ENCODE measurements at regions not wholly inside any gene's neighbourhood (a gene's known extent, or its start where the extent isn't known, plus 50 kb on each side); places are given as distances from the start of the nearest gene placed in this dataset.
"Not testable (repeated sequence)": the region's sequence is repeated elsewhere in the genome, so short reads cannot be mapped to it uniquely, and the experiment has no call there.

- H3K4me3 ChIP-seq (ENCODE audit: low read depth, poor library complexity, severe bottlenecking); intact Hi-C loops (cut with DNase I; ENCODE audit: low total_unique reads): not testable (repeated sequence)
- DNase-seq (ENCODE audit: low spot score in 2 of 2), result peak in 1 of 2 donors; percentile 5
- WGBS, 2 donors, result 78 to 83% methylated on average over 7 of the region's 7 CpGs
Observed at GRCh38 chr2:101645886-101646285, 51.6 kb upstream of the MAP4K4 start.

DNA sequence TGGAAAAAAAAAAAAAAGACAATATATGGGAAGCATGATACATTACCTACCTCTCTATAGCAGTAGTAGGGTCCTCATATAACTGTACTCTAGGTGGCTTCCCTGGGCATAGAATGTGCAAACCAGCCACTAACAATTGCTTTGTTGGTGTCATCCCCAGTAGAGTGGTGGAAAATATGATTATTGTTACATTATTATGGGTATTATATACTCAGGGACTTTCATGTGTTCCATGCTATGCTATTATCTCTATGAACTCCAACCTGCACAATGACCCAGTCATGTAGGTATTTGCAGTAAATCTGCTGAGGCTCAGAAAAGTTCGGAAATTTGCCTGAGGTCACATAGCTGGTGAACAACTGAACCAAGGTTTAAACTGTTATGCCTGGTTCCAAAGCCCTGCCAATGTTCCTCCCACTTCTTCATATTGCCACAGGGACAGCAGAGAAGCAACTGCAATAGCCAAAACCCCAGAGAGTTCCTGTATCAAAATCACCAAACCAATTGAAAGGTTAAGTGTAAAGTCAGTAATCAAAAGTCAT, 52.6 kb upstream of the MAP4K4 start:
- H3K4me3 ChIP-seq (ENCODE audit: low read depth, poor library complexity, severe bottlenecking), result no peak overlapping the region
- intact Hi-C loops (cut with DNase I; ENCODE audit: low total_unique reads), result no loop called here
- DNase-seq (ENCODE audit: low spot score in 2 of 2), result peak in 1 of 2 donors; percentile 2
- WGBS, 2 donors, result 42 to 54% methylated on average over 1 of the region's 1 CpG
- TF ChIP-seq POLR2A (IDR thresholded peaks at IDR 0.05) (no peak), CTCF (IDR thresholded peaks at IDR 0.05) (no peak)

- H3K4me3 ChIP-seq (ENCODE audit: low read depth, poor library complexity, severe bottlenecking), result no peak overlapping the region
- intact Hi-C loops (cut with DNase I; ENCODE audit: low total_unique reads), result no loop called here
- TF ChIP-seq CTCF (IDR thresholded peaks at IDR 0.05), result no peak
- no peak for TF ChIP-seq POLR2A (IDR thresholded peaks at IDR 0.05)
- no peak for DNase-seq (ENCODE audit: low spot score in 2 of 2)
- WGBS, 2 donors, result 83 to 86% methylated on average over 1 of the region's 1 CpG
Observed at GRCh38 chr2:101643004-101643524, 54.4 kb upstream of the MAP4K4 start.

DNA sequence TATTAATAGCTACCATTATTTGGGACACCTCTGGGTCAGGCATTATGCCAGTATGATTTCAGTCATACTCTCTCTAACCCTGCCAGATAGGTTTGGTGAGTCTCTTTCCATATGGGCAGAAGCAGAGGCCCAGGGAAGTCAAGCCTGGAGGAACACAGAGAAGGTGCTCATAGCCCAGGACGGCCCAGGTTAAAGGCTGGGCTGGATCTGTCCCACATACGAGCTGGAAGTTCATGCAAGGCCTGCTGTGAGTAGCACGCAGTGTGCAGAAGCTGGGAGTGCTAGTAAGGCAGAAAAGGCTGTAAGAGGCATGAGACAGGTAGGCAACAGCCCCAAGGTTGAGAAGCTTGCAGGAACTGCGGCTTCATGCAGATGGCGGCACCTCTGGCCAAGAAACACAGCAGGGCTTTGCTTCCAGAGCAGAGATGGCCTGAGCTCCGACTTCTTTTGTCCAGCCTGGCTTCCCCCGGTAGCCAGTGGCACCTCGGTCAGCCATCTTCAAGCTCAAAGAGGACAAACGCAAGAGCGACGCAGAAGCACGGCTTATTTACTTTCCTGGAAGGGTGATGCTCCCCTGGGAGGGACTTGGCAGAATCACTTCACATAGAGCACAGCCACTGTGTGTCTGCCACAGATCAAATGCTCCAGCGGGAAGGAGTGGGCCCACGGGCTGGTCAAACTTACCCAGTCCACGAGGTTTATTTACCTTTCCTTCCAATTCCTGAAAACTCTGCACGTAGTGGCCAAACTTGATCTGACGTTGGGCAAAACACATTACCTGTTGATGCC, 58.5 kb upstream of the MAP4K4 start:
- TF ChIP-seq CTCF (IDR thresholded peaks at IDR 0.05), result no peak
- no peak for TF ChIP-seq POLR2A (IDR thresholded peaks at IDR 0.05)

DNA sequence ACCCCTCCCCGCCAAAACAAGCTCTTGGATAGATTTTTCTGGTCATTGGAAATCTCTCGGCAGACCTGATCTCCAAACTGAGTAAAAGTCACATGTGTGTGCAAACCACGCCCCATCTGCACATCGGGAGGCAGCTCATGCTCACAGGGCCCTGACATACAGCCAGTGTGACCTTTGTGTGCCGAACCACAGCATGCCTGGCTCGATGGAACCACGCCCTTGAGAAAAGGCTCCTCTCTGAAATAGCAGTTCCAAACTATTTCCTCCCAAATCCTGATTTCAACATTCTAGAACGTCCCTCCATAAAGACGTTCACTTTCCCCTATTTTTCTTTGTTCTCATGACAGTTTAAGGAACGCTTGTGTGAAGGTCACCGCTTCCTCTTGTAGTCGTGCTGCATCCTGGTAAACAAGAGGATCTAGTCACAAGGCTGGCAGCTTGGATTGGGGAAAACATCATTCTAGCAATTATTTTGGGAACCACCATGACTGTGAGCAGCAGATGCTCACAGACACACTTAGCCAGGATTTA, 59.3 kb upstream of the MAP4K4 start:
- TF ChIP-seq POLR2A (IDR thresholded peaks at IDR 0.05) (no peak), CTCF (IDR thresholded peaks at IDR 0.05) (no peak)
- peak in 1 of 2 donors; percentile 77 for DNase-seq (ENCODE audit: low spot score in 2 of 2)
- intact Hi-C loops (cut with DNase I; ENCODE audit: low total_unique reads), result no loop called here
- no peak overlapping the region for H3K4me3 ChIP-seq (ENCODE audit: low read depth, poor library complexity, severe bottlenecking)
- WGBS, 2 donors, result 63 to 64% methylated on average over 11 to 12 of the region's 12 CpGs

More for the DNA sequence above, 58.5 kb upstream of the MAP4K4 start:
- H3K4me3 ChIP-seq (ENCODE audit: low read depth, poor library complexity, severe bottlenecking), result no peak overlapping the region
- DNase-seq (ENCODE audit: low spot score in 2 of 2), result peak in 1 of 2 donors; percentile 42
- WGBS, 2 donors, result 93 to 96% methylated on average over 17 of the region's 17 CpGs
- intact Hi-C loops (cut with DNase I; ENCODE audit: low total_unique reads), result no loop called here

DNA sequence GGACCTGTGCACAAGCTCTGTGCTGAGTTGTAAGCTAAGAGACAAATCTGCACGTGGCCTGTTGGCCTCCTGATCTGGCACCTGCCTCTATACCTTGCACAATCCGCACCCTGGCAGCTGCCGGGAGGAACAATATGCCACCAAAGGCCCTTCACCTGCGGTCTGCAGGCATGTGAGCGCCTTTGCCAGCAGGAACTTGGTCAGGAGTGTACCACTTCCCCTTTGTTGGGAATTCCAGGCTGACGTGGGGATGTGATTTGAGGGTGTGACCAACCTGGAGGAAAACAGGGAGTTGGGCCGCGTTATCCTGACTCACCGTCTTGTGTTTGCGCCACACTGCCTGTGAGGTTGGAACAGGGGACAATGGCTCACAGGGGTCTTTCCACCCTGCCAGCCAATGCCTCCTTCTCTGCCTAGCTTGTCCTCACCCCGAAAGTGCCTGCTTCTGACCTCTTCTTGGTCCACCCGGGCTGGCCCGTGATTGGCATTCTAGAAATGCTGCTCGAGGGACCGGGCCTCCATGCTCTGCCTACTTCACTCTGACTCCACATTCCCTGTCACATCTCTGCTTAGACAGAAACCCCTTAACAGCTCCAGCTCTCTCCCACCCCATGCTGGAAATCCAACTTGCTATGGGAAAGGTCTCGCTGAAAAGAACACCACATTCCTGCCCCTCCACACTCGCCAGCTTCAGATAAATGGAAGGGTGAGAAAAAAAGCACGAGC, 67.1 kb upstream of the MAP4K4 start:
- peak; percentile 30 to 82 for DNase-seq (ENCODE audit: low spot score in 2 of 2)
- intact Hi-C loops (cut with DNase I; ENCODE audit: low total_unique reads), result no loop called here
- WGBS, 2 donors, result 71 to 82% methylated on average over 18 of the region's 18 CpGs

More for the DNA sequence above, 67.1 kb upstream of the MAP4K4 start:
- no peak overlapping the region for H3K4me3 ChIP-seq (ENCODE audit: low read depth, poor library complexity, severe bottlenecking)
- no peak for TF ChIP-seq POLR2A (IDR thresholded peaks at IDR 0.05)
- no peak for TF ChIP-seq CTCF (IDR thresholded peaks at IDR 0.05)
